CD14-positive monocyte (primary cell): ENCODE measurements at regions not wholly inside any gene's neighbourhood (a gene's known extent, or its start where the extent isn't known, plus 50 kb on each side); places are given as distances from the start of the nearest gene placed in this dataset.

Experiments used
- DNase-seq, 3 donors: peaks; one replicate each; pipeline ENCODE4 v3.0.0-alpha.2; 2011 to 2022
- H2AFZ ChIP-seq: 2 replicates; pipeline ENCODE4 v1.6.0; 2012; ENCODE audit warnings: mild to moderate bottlenecking, low read depth, low read length, inconsistent platforms; ENCODE audit not compliant: insufficient read depth, poor library complexity, severe bottlenecking
- H3K27ac ChIP-seq, 2 donors: 1 replicate in 1 of 2; 2 replicates in 1 of 2; pipeline ENCODE4 v1.5.1; 2012 to 2013; ENCODE audit warnings: low read length in 2 of 2, control low read depth in 1 of 2, inconsistent platforms in 1 of 2, low read depth in 1 of 2, mild to moderate bottlenecking in 1 of 2
- H3K27me3 ChIP-seq, 2 donors: one replicate each; pipeline versions ENCODE4 v1.6.0 to v1.6.1; 2011 to 2013; ENCODE audit warnings: low read length in 2 of 2; ENCODE audit not compliant: control insufficient read depth in 2 of 2, insufficient read depth in 2 of 2
- H3K36me3 ChIP-seq, 2 donors: replicated peaks in 1 of 2; 1 replicate in 1 of 2; 2 replicates in 1 of 2; pipeline versions ENCODE4 v1.5.1 to v1.6.1; 2012 to 2013; ENCODE audit warnings: low read length in 2 of 2, control low read depth in 1 of 2, inconsistent platforms in 1 of 2, mild to moderate bottlenecking in 1 of 2; ENCODE audit not compliant: insufficient read depth in 2 of 2, control insufficient read depth in 1 of 2
- H3K4me1 ChIP-seq, 2 donors: 1 replicate in 1 of 2; 2 replicates in 1 of 2; pipeline versions ENCODE4 v1.5.1 to v1.6.1; 2012 to 2013; ENCODE audit warnings: low read length in 2 of 2, control low read depth in 1 of 2, inconsistent platforms in 1 of 2, mild to moderate bottlenecking in 1 of 2, moderate library complexity in 1 of 2; ENCODE audit not compliant: insufficient read depth in 2 of 2, control insufficient read depth in 1 of 2
- H3K4me2 ChIP-seq: replicated peaks from 2 replicates; pipeline ENCODE3; 2012; ENCODE audit warnings: low read length, moderate library complexity, mild to moderate bottlenecking; ENCODE audit not compliant: poor library complexity, severe bottlenecking; ENCODE audit errors: extremely low read depth
- H3K4me3 ChIP-seq, 3 experiments: fragments of 200-600 bp in 1 of 3; sonication (generic) in 1 of 3; replicated peaks in 1 of 3; 1 replicate in 2 of 3; 2 replicates in 1 of 3; pipeline ENCODE4 v1.5.1; 2011 to 2013; ENCODE audit warnings: low read length in 3 of 3, mild to moderate bottlenecking in 3 of 3, control low read depth in 2 of 3, low read depth in 2 of 3, inconsistent platforms in 1 of 3, moderate library complexity in 1 of 3
- H3K79me2 ChIP-seq: 2 replicates; pipeline ENCODE4 v1.6.0; 2012; ENCODE audit warnings: mild to moderate bottlenecking, control low read depth, inconsistent platforms, low read length, moderate library complexity; ENCODE audit not compliant: insufficient read depth
- H3K9ac ChIP-seq: 2 replicates; pipeline ENCODE4 v1.6.0; 2017; ENCODE audit warnings: low read length, mild to moderate bottlenecking; ENCODE audit not compliant: insufficient read depth, poor library complexity, severe bottlenecking
- H3K9me3 ChIP-seq, 2 donors: replicated peaks in 1 of 2; 1 replicate in 1 of 2; 2 replicates in 1 of 2; pipeline versions ENCODE4 v1.5.1 to v1.6.1; 2012 to 2013; ENCODE audit warnings: low read length in 2 of 2, control low read depth in 1 of 2; ENCODE audit not compliant: control insufficient read depth in 1 of 2, insufficient read depth in 1 of 2
- H4K20me1 ChIP-seq: 2 replicates; pipeline ENCODE4 v1.6.0; 2012; ENCODE audit warnings: mild to moderate bottlenecking, low read length, control low read depth, moderate library complexity; ENCODE audit not compliant: insufficient read depth
- H3K27ac Mint-ChIP-seq, 7 donors: one replicate each; pipeline ENCODE4 v1.8.0; 2020; ENCODE audit warnings: mild to moderate bottlenecking in 7 of 7, mixed read lengths in 7 of 7, moderate library complexity in 6 of 7, inconsistent platforms in 2 of 7
- H3K27me3 Mint-ChIP-seq, 3 donors: one replicate each; pipeline ENCODE4 v1.8.0; 2021 to 2022; ENCODE audit warnings: low read depth in 3 of 3, mild to moderate bottlenecking in 3 of 3, mixed read lengths in 3 of 3, moderate library complexity in 3 of 3, inconsistent platforms in 1 of 3
- H3K36me3 Mint-ChIP-seq, 2 donors: one replicate each; pipeline ENCODE4 v1.8.0; 2020; ENCODE audit warnings: mixed read lengths in 2 of 2, inconsistent platforms in 1 of 2, mild to moderate bottlenecking in 1 of 2
- H3K4me1 Mint-ChIP-seq: one replicate; pipeline ENCODE4 v1.8.0; 2020; ENCODE audit warnings: mild to moderate bottlenecking, mixed read lengths
- H3K4me3 Mint-ChIP-seq, 2 donors: one replicate each; pipeline ENCODE4 v1.8.0; 2020; ENCODE audit warnings: mild to moderate bottlenecking in 2 of 2, mixed read lengths in 2 of 2, moderate library complexity in 1 of 2
- H3K9me3 Mint-ChIP-seq, 7 donors: one replicate each; pipeline ENCODE4 v1.8.0; 2020 to 2022; ENCODE audit warnings: mixed read lengths in 7 of 7, mild to moderate bottlenecking in 6 of 7, moderate library complexity in 6 of 7, inconsistent platforms in 2 of 7
- WGBS: methylation state at CpG from one replicate; pipeline ENCODE4 v1.1.5; 2013; ENCODE audit warnings: missing lambda C conversion rate; ENCODE audit not compliant: insufficient coverage; 5-methylcytosine and 5-hydroxymethylcytosine counted together
- intact Hi-C, 2 donors: fragments of 100-400 bp; cut with micrococcal nuclease; formaldehyde crosslinking; loops; one replicate each; pipeline versions ENCODE4 v1.15.0 to v1.15.1; 2023
- TF ChIP-seq, protein P1 (sequence below): fragments of 200-600 bp; IDR thresholded peaks from one replicate; pipeline ENCODE4 v1.8.0; 2022; ENCODE audit warnings: antibody characterized with exemption, mild to moderate bottlenecking

DNA sequence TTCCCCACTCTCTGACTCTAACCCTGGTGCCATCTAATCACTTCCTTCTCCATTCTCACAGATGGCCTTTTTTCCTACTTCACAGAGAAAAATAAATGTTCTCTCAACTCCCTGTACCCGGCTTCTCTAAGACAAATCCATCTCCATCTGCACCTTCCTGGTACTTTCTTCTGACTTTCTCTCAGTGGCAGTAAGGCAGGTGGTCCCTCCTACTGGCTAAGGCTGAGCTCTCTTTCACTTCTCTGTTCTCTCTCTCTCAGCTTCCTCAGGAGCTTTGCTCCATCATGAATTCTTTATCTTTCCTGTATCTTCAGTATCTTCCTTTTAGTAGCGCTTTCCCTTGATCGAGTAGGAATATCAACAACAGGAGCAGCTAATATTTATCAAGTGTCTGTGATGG lies 421.6 kb downstream of the TMEM135 start:
- no peaks in the 10 kb centered on the region for H3K36me3 ChIP-seq
- H3K9me3 ChIP-seq: no peaks in the 10 kb centered on the region
- no peak overlapping the region for H3K4me2 ChIP-seq
- Mint-ChIP-seq H3K9me3 (peaks cover 0 to 2% (median 0%) of the 10 kb centered on the region in 7 donors), H3K4me3 (no peak overlapping the region), H3K27ac (no peak overlapping the region), H3K36me3 (no peaks in the 10 kb centered on the region), H3K4me1 (no peaks in the 10 kb centered on the region), H3K27me3 (no peaks in the 10 kb centered on the region)
- no peak overlapping the region for H3K27ac ChIP-seq
- WGBS: 57% methylated on average over 1 of the region's 3 CpGs
- TF ChIP-seq, protein P1, sequence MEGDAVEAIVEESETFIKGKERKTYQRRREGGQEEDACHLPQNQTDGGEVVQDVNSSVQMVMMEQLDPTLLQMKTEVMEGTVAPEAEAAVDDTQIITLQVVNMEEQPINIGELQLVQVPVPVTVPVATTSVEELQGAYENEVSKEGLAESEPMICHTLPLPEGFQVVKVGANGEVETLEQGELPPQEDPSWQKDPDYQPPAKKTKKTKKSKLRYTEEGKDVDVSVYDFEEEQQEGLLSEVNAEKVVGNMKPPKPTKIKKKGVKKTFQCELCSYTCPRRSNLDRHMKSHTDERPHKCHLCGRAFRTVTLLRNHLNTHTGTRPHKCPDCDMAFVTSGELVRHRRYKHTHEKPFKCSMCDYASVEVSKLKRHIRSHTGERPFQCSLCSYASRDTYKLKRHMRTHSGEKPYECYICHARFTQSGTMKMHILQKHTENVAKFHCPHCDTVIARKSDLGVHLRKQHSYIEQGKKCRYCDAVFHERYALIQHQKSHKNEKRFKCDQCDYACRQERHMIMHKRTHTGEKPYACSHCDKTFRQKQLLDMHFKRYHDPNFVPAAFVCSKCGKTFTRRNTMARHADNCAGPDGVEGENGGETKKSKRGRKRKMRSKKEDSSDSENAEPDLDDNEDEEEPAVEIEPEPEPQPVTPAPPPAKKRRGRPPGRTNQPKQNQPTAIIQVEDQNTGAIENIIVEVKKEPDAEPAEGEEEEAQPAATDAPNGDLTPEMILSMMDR: no peak
- no peaks in the 10 kb centered on the region for H3K27me3 ChIP-seq
- no peak overlapping the region for H3K9ac ChIP-seq
- no peaks in the 10 kb centered on the region for H3K79me2 ChIP-seq
- H3K4me1 ChIP-seq: no peaks in the 10 kb centered on the region
- intact Hi-C loops: no loop called here
- DNase-seq: no peak
- no peak overlapping the region for H2AFZ ChIP-seq
- H4K20me1 ChIP-seq: no peaks in the 10 kb centered on the region
- H3K4me3 ChIP-seq: no peak overlapping the region

DNA sequence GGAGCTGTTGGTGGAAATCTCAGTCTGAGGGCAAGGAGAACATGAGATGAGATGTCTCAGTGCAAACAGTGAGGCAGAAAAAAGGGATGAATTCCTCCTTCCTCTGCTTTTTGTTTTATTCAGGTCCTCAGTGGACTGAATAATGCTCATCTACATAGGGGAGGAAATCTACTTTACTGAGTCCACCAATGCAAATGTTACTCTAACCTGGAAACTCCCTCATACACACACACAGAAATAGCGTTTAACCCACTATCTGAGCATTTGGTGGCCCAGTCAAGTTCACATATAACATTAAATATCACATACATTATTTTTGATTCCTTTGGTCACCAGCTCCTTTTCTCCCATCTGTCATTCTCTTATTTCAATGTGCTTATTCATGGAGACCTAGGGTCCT lies 418.8 kb downstream of the TMEM135 start:
- H3K4me3 Mint-ChIP-seq: no peak overlapping the region
- Histone ChIP-seq H3K27me3 (no peaks in the 10 kb centered on the region), H3K9ac (no peak overlapping the region), H2AFZ (no peak overlapping the region), H3K79me2 (no peaks in the 10 kb centered on the region), H3K4me1 (no peaks in the 10 kb centered on the region), H4K20me1 (no peaks in the 10 kb centered on the region), H3K27ac (no peak overlapping the region), H3K9me3 (no peaks in the 10 kb centered on the region), H3K4me3 (no peak overlapping the region), H3K36me3 (no peaks in the 10 kb centered on the region), H3K4me2 (no peak overlapping the region)
- WGBS: 92% methylated on average over 1 of the region's 1 CpG
- H3K9me3 Mint-ChIP-seq: peaks cover 0 to 3% (median 0%) of the 10 kb centered on the region in 7 donors
- no peaks in the 10 kb centered on the region for H3K36me3 Mint-ChIP-seq
- H3K4me1 Mint-ChIP-seq: no peaks in the 10 kb centered on the region
- H3K27ac Mint-ChIP-seq: no peak overlapping the region
- intact Hi-C loops: no loop called here
- DNase-seq: no peak
- TF ChIP-seq, protein P1: no peak
- no peaks in the 10 kb centered on the region for H3K27me3 Mint-ChIP-seq
